IMR-90 (cell line): ENCODE measurements at regions not wholly inside any gene's neighbourhood (a gene's known extent, or its start where the extent isn't known, plus 50 kb on each side); places are given as distances from the start of the nearest gene placed in this dataset.

Experiments
- BHLHE40 ChIP-seq: fragments of 150-350 bp; IDR thresholded peaks from 2 replicates; pipeline ENCODE4 v1.6.1; 2016; ENCODE audit warnings: mild to moderate bottlenecking, low read depth, low read length
- CEBPB ChIP-seq: IDR thresholded peaks from 2 replicates; pipeline ENCODE4 v1.6.1; 2012; ENCODE audit warnings: low read depth, low read length, improper control_type of control experiment
- CHD1 ChIP-seq: IDR thresholded peaks from 2 replicates; pipeline ENCODE4 v1.6.1; 2012; ENCODE audit warnings: low read depth, low read length, improper control_type of control experiment
- FOS ChIP-seq: fragments of 150-350 bp; IDR thresholded peaks from 2 replicates; pipeline ENCODE4 v1.6.1; 2016; ENCODE audit warnings: low read depth, low read length
- MAZ ChIP-seq: IDR thresholded peaks from 2 replicates; pipeline ENCODE4 v1.6.1; 2012; ENCODE audit warnings: low read depth, mild to moderate bottlenecking, low read length, improper control_type of control experiment, moderate library complexity, borderline replicate concordance
- MXI1 ChIP-seq: IDR thresholded peaks from 2 replicates; pipeline ENCODE4 v1.6.1; 2012; ENCODE audit warnings: low read depth, mild to moderate bottlenecking, low read length, moderate library complexity, borderline replicate concordance
- NFE2L2 ChIP-seq: fragments of 150-350 bp; IDR thresholded peaks from 2 replicates; pipeline ENCODE4 v1.6.1; 2016; ENCODE audit warnings: low read depth, mild to moderate bottlenecking, low read length
- POLR2A ChIP-seq: IDR thresholded peaks from 2 replicates; pipeline ENCODE4 v1.6.1; 2012; ENCODE audit warnings: mild to moderate bottlenecking, low read depth, low read length
- RAD21 ChIP-seq: IDR thresholded peaks from 2 replicates; pipeline ENCODE4 v1.6.1; 2012; ENCODE audit warnings: low read length, improper control_type of control experiment
- RCOR1 ChIP-seq: IDR thresholded peaks from 2 replicates; pipeline ENCODE4 v1.6.1; 2012; ENCODE audit warnings: mild to moderate bottlenecking, low read length, improper control_type of control experiment; ENCODE audit not compliant: insufficient replicate concordance
- RFX5 ChIP-seq: IDR thresholded peaks from 2 replicates; pipeline ENCODE4 v1.8.0; 2012; ENCODE audit warnings: low read depth, mild to moderate bottlenecking, low read length, moderate library complexity
- SMC3 ChIP-seq: fragments of 150-350 bp; IDR thresholded peaks from 2 replicates; pipeline ENCODE4 v1.6.1; 2016; ENCODE audit warnings: low read depth, mild to moderate bottlenecking, antibody characterized with exemption, low read length, moderate library complexity
- TF ChIP-seq, protein P1 (sequence below): conservative IDR thresholded peaks from 2 replicates; pipeline ENCODE4 v1.5.1; 2012; ENCODE audit warnings: mild to moderate bottlenecking, low read depth, low read length, improper control_type of control experiment
- TF ChIP-seq, protein P2 (sequence below): fragments of 150-350 bp; IDR thresholded peaks from 2 replicates; pipeline ENCODE4 v1.6.1; 2017; ENCODE audit warnings: mild to moderate bottlenecking, antibody characterized with exemption, low read length, low read depth

DNA sequence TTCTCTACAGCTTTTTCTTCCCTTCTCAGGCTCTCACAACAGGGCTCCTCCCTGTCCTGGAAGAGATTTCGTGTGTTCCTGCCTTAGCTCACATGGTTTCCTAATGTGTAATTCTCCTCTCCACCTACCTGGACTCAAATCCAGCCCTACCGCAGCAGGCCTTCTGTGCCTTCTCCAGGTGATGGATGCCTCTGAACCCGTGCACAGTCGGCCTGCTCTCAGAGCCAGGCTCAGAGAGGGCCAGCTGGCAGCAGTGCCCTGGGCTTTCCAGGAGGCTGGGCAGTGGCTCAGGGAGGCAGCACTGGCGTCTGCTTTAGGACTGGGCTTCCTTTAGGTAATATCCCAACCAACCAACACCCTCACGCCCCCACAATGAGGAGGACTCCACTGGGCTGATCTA lies 123.2 kb upstream of the TMC3 start:
- TF ChIP-seq RAD21: no peak
- no peak for TF ChIP-seq MAZ
- TF ChIP-seq, protein P1, sequence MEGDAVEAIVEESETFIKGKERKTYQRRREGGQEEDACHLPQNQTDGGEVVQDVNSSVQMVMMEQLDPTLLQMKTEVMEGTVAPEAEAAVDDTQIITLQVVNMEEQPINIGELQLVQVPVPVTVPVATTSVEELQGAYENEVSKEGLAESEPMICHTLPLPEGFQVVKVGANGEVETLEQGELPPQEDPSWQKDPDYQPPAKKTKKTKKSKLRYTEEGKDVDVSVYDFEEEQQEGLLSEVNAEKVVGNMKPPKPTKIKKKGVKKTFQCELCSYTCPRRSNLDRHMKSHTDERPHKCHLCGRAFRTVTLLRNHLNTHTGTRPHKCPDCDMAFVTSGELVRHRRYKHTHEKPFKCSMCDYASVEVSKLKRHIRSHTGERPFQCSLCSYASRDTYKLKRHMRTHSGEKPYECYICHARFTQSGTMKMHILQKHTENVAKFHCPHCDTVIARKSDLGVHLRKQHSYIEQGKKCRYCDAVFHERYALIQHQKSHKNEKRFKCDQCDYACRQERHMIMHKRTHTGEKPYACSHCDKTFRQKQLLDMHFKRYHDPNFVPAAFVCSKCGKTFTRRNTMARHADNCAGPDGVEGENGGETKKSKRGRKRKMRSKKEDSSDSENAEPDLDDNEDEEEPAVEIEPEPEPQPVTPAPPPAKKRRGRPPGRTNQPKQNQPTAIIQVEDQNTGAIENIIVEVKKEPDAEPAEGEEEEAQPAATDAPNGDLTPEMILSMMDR: no peak
- no peak for TF ChIP-seq SMC3
- no peak for TF ChIP-seq POLR2A
- no peak for TF ChIP-seq RCOR1
- TF ChIP-seq CHD1: no peak
- no peak for TF ChIP-seq RFX5
- no peak for TF ChIP-seq BHLHE40
- TF ChIP-seq FOS: no peak
- TF ChIP-seq MXI1: no peak
- TF ChIP-seq, protein P2, sequence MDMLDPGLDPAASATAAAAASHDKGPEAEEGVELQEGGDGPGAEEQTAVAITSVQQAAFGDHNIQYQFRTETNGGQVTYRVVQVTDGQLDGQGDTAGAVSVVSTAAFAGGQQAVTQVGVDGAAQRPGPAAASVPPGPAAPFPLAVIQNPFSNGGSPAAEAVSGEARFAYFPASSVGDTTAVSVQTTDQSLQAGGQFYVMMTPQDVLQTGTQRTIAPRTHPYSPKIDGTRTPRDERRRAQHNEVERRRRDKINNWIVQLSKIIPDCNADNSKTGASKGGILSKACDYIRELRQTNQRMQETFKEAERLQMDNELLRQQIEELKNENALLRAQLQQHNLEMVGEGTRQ: no peak
- no peak for TF ChIP-seq CEBPB
- no peak for TF ChIP-seq NFE2L2
